Progenitor cell of endocrine pancreas (in vitro differentiated cells): ENCODE measurements at regions not wholly inside any gene's neighbourhood (a gene's known extent, or its start where the extent isn't known, plus 50 kb on each side); places are given as distances from the start of the nearest gene placed in this dataset.
A peak's percentile ranks its signal among the peaks of the same experiment; 100 is the strongest.

ENCODE experiments used
- DNase-seq: peaks from one replicate; pipeline ENCODE4 v3.0.0; 2021; ENCODE audit warnings: low spot score; ENCODE audit not compliant: unreplicated experiment
- H3K27ac Mint-ChIP-seq: 2 replicates; pipeline ENCODE4 v1.8.0; 2021; ENCODE audit warnings: mild to moderate bottlenecking, moderate library complexity, mixed read lengths
- H3K27me3 Mint-ChIP-seq: 2 replicates; pipeline ENCODE4 v1.8.0; 2021; ENCODE audit warnings: mixed read lengths
- H3K36me3 Mint-ChIP-seq: 2 replicates; pipeline ENCODE4 v1.8.0; 2022; ENCODE audit warnings: mixed read lengths; ENCODE audit not compliant: insufficient read depth
- H3K4me1 Mint-ChIP-seq: 2 replicates; pipeline ENCODE4 v1.8.0; 2021; ENCODE audit warnings: low read depth, mixed read lengths
- H3K4me3 Mint-ChIP-seq: 2 replicates; pipeline ENCODE4 v1.8.0; 2021; ENCODE audit warnings: low read depth, mild to moderate bottlenecking, moderate library complexity, mixed read lengths
- H3K9me3 Mint-ChIP-seq: 2 replicates; pipeline ENCODE4 v1.8.0; 2021; ENCODE audit warnings: low read depth, mixed read lengths
- TF ChIP-seq, protein P1 (sequence below): fragments of 200-600 bp; sonication (generic); IDR thresholded peaks from one replicate; pipeline ENCODE4 v1.5.0; 2021; ENCODE audit warnings: antibody characterized with exemption, mild to moderate bottlenecking; ENCODE audit not compliant: unreplicated experiment

DNA sequence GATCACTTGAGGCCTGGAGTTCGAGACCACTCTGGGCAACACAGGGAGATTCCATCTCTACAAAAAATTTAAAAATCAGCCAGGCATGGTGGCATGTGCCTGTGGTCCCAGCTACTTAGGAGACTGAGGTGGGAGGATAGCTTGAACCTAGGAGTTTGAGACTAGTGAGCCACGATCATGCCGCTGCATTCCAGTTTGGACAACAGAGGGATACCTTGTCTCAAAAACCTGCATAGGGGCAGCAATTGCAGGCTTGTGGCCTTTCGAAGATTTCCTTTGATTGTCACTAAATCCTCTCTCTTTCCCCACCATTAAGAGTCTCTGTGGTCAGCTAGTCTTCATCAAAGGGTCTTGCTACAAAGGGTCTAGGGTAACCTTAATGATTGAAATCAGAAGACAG is 60.3 kb downstream of the UTRN start:
- peaks cover 39% of the 10 kb centered on the region for H3K4me1 Mint-ChIP-seq
- H3K4me3 Mint-ChIP-seq: no peak overlapping the region
- H3K9me3 Mint-ChIP-seq: peaks cover 3% of the 10 kb centered on the region
- peaks cover 12% of the 10 kb centered on the region for H3K36me3 Mint-ChIP-seq
- TF ChIP-seq, protein P1, sequence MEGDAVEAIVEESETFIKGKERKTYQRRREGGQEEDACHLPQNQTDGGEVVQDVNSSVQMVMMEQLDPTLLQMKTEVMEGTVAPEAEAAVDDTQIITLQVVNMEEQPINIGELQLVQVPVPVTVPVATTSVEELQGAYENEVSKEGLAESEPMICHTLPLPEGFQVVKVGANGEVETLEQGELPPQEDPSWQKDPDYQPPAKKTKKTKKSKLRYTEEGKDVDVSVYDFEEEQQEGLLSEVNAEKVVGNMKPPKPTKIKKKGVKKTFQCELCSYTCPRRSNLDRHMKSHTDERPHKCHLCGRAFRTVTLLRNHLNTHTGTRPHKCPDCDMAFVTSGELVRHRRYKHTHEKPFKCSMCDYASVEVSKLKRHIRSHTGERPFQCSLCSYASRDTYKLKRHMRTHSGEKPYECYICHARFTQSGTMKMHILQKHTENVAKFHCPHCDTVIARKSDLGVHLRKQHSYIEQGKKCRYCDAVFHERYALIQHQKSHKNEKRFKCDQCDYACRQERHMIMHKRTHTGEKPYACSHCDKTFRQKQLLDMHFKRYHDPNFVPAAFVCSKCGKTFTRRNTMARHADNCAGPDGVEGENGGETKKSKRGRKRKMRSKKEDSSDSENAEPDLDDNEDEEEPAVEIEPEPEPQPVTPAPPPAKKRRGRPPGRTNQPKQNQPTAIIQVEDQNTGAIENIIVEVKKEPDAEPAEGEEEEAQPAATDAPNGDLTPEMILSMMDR: no peak
- H3K27ac Mint-ChIP-seq: no peak overlapping the region
- no peaks in the 10 kb centered on the region for H3K27me3 Mint-ChIP-seq
- no peak for DNase-seq

DNA sequence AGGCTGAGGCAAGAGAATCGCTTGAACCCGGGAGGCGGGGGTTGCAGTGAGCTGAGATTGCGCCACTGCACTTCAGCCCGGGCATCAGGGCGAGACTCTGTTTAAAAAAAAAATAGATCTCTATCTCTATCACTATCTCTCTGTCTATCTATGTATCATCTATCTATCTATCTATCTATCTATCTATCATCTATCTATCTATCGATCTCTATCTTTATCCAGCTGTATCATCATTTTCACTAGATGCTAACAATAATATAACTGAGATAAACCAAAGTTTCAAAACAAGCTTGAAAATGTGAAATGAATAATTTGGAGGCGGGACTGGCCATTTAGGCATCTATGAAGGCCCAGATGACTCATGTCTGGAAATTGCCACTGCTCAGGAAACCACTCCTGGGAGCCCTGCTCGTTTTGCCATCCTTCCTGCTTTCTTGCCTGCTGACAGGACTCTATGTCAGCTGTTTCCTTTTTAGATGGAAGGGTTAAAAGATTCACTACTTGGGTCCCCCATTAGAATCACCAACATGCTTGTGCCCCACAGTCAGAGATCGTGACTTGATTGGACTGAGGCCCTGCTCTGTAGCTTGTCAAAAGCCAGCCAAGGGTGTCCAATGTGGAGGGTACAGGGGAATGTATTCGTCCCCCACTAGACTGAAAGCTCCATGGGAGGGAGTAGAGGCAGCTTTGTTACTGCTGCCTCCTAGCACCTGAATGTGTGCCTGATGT is 61.7 kb downstream of the UTRN start:
- Mint-ChIP-seq H3K27ac (peak overlapping the region; percentile 50), H3K36me3 (peaks cover 12% of the 10 kb centered on the region), H3K9me3 (peaks cover 3% of the 10 kb centered on the region), H3K4me3 (no peak overlapping the region), H3K27me3 (no peaks in the 10 kb centered on the region), H3K4me1 (peaks cover 32% of the 10 kb centered on the region)
- DNase-seq: no peak
- TF ChIP-seq, protein P1: no peak

- H3K4me3 Mint-ChIP-seq: no peak overlapping the region
- peaks cover 34% of the 10 kb centered on the region for H3K4me1 Mint-ChIP-seq
- no peak for DNase-seq
- peaks cover 3% of the 10 kb centered on the region for H3K9me3 Mint-ChIP-seq
- H3K27ac Mint-ChIP-seq: peak overlapping the region; percentile 50
- H3K36me3 Mint-ChIP-seq: peaks cover 12% of the 10 kb centered on the region
- H3K27me3 Mint-ChIP-seq: no peaks in the 10 kb centered on the region
- TF ChIP-seq, protein P1: no peak
These were observed 62.3 kb downstream of the UTRN start for GRCh38 chr6:144347448-144347759.

- Mint-ChIP-seq H3K27ac (no peak overlapping the region), H3K9me3 (peaks cover 3% of the 10 kb centered on the region), H3K36me3 (peaks cover 12% of the 10 kb centered on the region), H3K27me3 (no peaks in the 10 kb centered on the region), H3K4me3 (no peak overlapping the region), H3K4me1 (peaks cover 34% of the 10 kb centered on the region)
- TF ChIP-seq, protein P1: no peak
- no peak for DNase-seq
These were observed 62.8 kb downstream of the UTRN start for GRCh38 chr6:144347933-144348332.

DNA sequence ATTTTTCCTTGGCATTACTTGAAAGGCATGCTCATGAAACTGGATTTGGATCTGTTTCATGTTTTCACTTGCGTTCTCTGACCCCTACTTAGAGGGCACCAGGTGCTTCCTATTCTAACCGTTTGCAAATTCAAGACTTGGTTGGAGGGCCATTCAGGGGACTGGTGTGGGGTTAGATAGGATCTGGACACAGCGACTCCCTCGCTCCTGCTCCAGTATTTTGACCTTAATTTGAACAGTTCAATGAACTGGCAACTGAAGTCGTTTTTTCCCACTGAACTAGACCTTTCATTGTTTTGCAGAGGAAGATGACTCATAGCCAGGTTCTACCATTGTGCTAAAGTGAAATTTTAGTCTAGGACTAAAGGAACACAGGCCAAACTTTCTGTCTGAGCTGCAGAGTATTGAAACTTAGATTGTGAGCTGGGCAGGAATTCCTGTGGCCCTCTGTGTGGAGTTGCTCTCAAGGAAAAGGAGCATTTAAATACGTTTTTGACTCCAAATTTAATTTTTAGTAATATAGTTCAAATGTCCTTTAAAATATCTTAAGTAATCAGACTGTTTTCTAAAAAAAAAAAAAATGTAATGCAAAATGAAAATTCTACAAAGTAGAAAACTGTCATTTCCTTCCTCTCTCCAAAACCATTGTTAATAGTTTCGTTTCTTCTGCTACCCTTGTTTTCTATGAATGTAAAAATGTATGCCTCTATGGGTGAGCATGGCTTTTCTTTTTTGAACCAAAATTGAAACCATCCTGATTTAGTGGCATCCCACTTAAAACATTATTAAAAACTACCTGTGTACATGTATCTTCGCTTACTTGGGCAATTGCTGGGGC is 64.8 kb downstream of the UTRN start:
- Mint-ChIP-seq H3K36me3 (peaks cover 8% of the 10 kb centered on the region), H3K27me3 (no peaks in the 10 kb centered on the region), H3K9me3 (peaks cover 3% of the 10 kb centered on the region), H3K27ac (peak overlapping the region; percentile 41), H3K4me3 (no peak overlapping the region), H3K4me1 (peaks cover 20% of the 10 kb centered on the region)
- no peak for DNase-seq
- TF ChIP-seq, protein P1: no peak
